GM12878 (cell line): ENCODE measurements at regions not wholly inside any gene's neighbourhood (a gene's known extent, or its start where the extent isn't known, plus 50 kb on each side); places are given as distances from the start of the nearest gene placed in this dataset.

Source experiments
- BHLHE40 ChIP-seq, 2 experiments: fragments of 450-650 bp in 1 of 2; IDR thresholded peaks; 2 replicates each; pipeline ENCODE4 v1.6.1; 2011 to 2017; ENCODE audit warnings: low read depth in 2 of 2, borderline replicate concordance in 1 of 2, improper control_type of control experiment in 1 of 2, low read length in 1 of 2, mild to moderate bottlenecking in 1 of 2
- CTCF ChIP-seq, 3 experiments: IDR thresholded peaks in 2 of 3; conservative IDR thresholded peaks in 1 of 3; 2 replicates each; pipeline ENCODE4 v1.5.1; 2011; ENCODE audit warnings: low read depth in 3 of 3, low read length in 3 of 3, mild to moderate bottlenecking in 3 of 3, control low read depth in 2 of 3, moderate library complexity in 2 of 3, inconsistent platforms in 1 of 3, mixed read lengths in 1 of 3; ENCODE audit not compliant: control insufficient read depth in 2 of 3, insufficient read depth in 1 of 3; ENCODE audit errors: extremely low read depth in 1 of 3
- SMARCA5 ChIP-seq: fragments of 450-650 bp; IDR thresholded peaks from 2 replicates; pipeline ENCODE4 v1.6.1; 2017; ENCODE audit warnings: mild to moderate bottlenecking
- ZNF384 ChIP-seq: IDR thresholded peaks from 2 replicates; pipeline ENCODE4 v1.6.1; 2012; ENCODE audit warnings: low read depth, mild to moderate bottlenecking, low read length, improper control_type of control experiment, borderline replicate concordance

- TF ChIP-seq SMARCA5 (no peak), ZNF384 (no peak), BHLHE40 (IDR thresholded peaks at IDR 0.05; ENCODE audit: borderline replicate concordance in 1 of 2, low read depth in 2 of 2, low read length in 1 of 2) (no peak), CTCF (IDR thresholded peaks at IDR 0.05 in 2 of 3, conservative IDR thresholded peaks at IDR 0.05 in 1 of 3; ENCODE audit: control insufficient read depth in 2 of 3, extremely low read depth in 1 of 3, insufficient read depth in 1 of 3, low read depth in 3 of 3, low read length in 3 of 3) (no peak)
Measured at GRCh38 chrX:118261151-118261550, 84.8 kb upstream of the WDR44 start.
